Lung (tissue), 11 donors: ENCODE measurements at regions not wholly inside any gene's neighbourhood (a gene's known extent, or its start where the extent isn't known, plus 50 kb on each side); places are given as distances from the start of the nearest gene placed in this dataset.

Experiments used
- ATAC-seq: fragments of 200-7000 bp; cut with Tn5 transposase; one replicate; pipeline ENCODE4 v1.9.1; 2020; ENCODE audit warnings: moderate number of reproducible peaks; ENCODE audit not compliant: insufficient read depth, low FRiP score
- DNase-seq, 3 donors: peaks; one replicate each; pipeline ENCODE4 v3.0.0-alpha.2; 2013 to 2017
- H3K27ac ChIP-seq, 2 donors: one replicate each; pipeline ENCODE4 v1.5.1; 2013; ENCODE audit warnings: mild to moderate bottlenecking in 2 of 2, moderate library complexity in 2 of 2, control low read depth in 1 of 2, inconsistent platforms in 1 of 2, low read depth in 1 of 2, low read length in 1 of 2
- H3K27me3 ChIP-seq, 3 donors: one replicate each; pipeline ENCODE4 v1.5.1; 2013; ENCODE audit warnings: low read length in 2 of 3; ENCODE audit not compliant: control insufficient read depth in 3 of 3, insufficient read depth in 3 of 3
- H3K36me3 ChIP-seq, 4 donors: one replicate each; pipeline ENCODE4 v1.5.1; 2013; ENCODE audit warnings: low read length in 4 of 4, mild to moderate bottlenecking in 1 of 4, moderate library complexity in 1 of 4; ENCODE audit not compliant: control insufficient read depth in 4 of 4, insufficient read depth in 4 of 4
- H3K4me1 ChIP-seq, 5 donors: one replicate each; pipeline ENCODE4 v1.5.1; 2013; ENCODE audit warnings: low read length in 5 of 5, mild to moderate bottlenecking in 2 of 5, moderate library complexity in 1 of 5; ENCODE audit not compliant: control insufficient read depth in 5 of 5, insufficient read depth in 5 of 5
- H3K4me3 ChIP-seq: one replicate; pipeline ENCODE4 v1.5.1; 2013; ENCODE audit warnings: mild to moderate bottlenecking, control low read depth, moderate library complexity
- H3K9ac ChIP-seq, 2 donors: one replicate each; pipeline ENCODE4 v1.5.1; 2013; ENCODE audit warnings: low read length in 2 of 2, control low read depth in 1 of 2; ENCODE audit not compliant: insufficient read depth in 1 of 2
- H3K9me3 ChIP-seq, 4 donors: one replicate each; pipeline ENCODE4 v1.5.1; 2013; ENCODE audit warnings: low read length in 3 of 4, mild to moderate bottlenecking in 1 of 4, moderate library complexity in 1 of 4; ENCODE audit not compliant: control insufficient read depth in 4 of 4, insufficient read depth in 3 of 4
- WGBS, 2 donors: extraction: QIAGEN DNeasy Blood & Tissue Kit; methylation state at CpG; one replicate each; pipeline ENCODE4 v1.1.7; 2013; 5-methylcytosine and 5-hydroxymethylcytosine counted together
- TF ChIP-seq, protein P1 (sequence below): IDR thresholded peaks from 2 replicates; pipeline ENCODE4 v1.5.1; 2012; ENCODE audit warnings: mild to moderate bottlenecking; ENCODE audit errors: control extremely low read depth, extremely low read depth
- donor health status: control.
- donor health status: control.
- donor health status: Bipolar disorder and iron deficiency.
- donor health status: healthy.
- donor health status: DM: yes; HTN: yes; CAD: no.

DNA sequence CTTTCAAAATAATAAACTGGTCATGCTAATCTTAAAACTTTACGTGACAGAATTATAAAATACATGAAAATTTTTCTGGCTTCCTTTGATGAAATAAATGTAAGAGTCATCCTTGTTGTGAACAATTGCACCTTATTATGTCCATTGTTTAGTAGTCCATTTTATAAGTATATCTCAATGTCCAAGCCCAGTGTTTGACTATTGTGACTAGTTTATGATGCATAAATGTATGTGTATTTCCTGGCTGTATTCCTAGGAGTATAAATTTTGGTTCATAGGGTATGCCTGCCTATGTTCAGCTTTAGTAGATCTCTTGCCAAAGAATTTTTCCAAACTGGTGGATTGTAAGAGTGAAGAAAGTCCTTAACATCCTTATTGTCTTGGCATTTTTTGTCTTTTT, 2895.5 kb upstream of the PCDH20 start:
- H3K4me1 ChIP-seq = no peaks in the 10 kb centered on the region
- TF ChIP-seq, protein P1, sequence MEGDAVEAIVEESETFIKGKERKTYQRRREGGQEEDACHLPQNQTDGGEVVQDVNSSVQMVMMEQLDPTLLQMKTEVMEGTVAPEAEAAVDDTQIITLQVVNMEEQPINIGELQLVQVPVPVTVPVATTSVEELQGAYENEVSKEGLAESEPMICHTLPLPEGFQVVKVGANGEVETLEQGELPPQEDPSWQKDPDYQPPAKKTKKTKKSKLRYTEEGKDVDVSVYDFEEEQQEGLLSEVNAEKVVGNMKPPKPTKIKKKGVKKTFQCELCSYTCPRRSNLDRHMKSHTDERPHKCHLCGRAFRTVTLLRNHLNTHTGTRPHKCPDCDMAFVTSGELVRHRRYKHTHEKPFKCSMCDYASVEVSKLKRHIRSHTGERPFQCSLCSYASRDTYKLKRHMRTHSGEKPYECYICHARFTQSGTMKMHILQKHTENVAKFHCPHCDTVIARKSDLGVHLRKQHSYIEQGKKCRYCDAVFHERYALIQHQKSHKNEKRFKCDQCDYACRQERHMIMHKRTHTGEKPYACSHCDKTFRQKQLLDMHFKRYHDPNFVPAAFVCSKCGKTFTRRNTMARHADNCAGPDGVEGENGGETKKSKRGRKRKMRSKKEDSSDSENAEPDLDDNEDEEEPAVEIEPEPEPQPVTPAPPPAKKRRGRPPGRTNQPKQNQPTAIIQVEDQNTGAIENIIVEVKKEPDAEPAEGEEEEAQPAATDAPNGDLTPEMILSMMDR = no peak
- no peak overlapping the region for H3K27ac ChIP-seq
- 92 to 94% methylated on average over 1 of the region's 1 CpG for WGBS, 2 donors
- ATAC-seq (no peak), DNase-seq (no peak)
- H3K36me3 ChIP-seq = no peaks in the 10 kb centered on the region
- H3K9me3 ChIP-seq = no peaks in the 10 kb centered on the region
- H3K4me3 ChIP-seq = no peak overlapping the region
- H3K9ac ChIP-seq = no peak overlapping the region
- H3K27me3 ChIP-seq = no peaks in the 10 kb centered on the region

- Histone ChIP-seq H3K27ac (no peak overlapping the region), H3K27me3 (no peaks in the 10 kb centered on the region), H3K9ac (no peak overlapping the region), H3K4me3 (no peak overlapping the region), H3K9me3 (no peaks in the 10 kb centered on the region), H3K36me3 (no peaks in the 10 kb centered on the region), H3K4me1 (no peaks in the 10 kb centered on the region)
- TF ChIP-seq, protein P1 = no peak
- no peak for ATAC-seq
- no peak for DNase-seq
Measured at GRCh38 chr13:64305246-64305645, 2889.6 kb upstream of the PCDH20 start.

DNA sequence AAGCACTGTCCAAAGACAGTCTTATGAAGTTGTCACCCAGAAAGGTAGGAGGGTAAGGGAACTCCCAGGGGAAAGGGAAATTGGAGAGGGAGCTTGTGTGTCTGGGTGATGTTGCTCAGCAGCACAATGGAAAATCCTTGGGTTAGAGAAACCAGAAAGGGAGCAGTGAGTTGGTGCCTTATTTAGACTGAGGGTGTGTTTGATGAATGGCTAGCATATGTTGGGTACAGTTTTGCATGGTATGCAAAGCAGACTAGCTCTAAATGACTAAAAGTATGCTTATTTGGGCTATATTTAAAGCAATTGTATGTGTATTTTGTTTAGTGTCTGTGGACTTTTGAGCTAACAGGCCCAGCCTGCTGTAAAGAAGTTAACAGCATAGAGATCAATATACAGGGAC, 2884.6 kb upstream of the PCDH20 start:
- H3K36me3 ChIP-seq = no peaks in the 10 kb centered on the region
- TF ChIP-seq, protein P1 = no peak
- H3K9ac ChIP-seq = no peak overlapping the region
- ATAC-seq (no peak), DNase-seq (no peak)
- H3K4me3 ChIP-seq = no peak overlapping the region
- H3K27me3 ChIP-seq = no peaks in the 10 kb centered on the region
- H3K27ac ChIP-seq = no peak overlapping the region
- H3K4me1 ChIP-seq = no peaks in the 10 kb centered on the region
- H3K9me3 ChIP-seq = no peaks in the 10 kb centered on the region

GRCh38 chr13:64293923-64294322, 2878.3 kb upstream of the PCDH20 start:
- no peaks in the 10 kb centered on the region for H3K9me3 ChIP-seq
- H3K27me3 ChIP-seq = no peaks in the 10 kb centered on the region
- H3K4me3 ChIP-seq = no peak overlapping the region
- no peaks in the 10 kb centered on the region for H3K36me3 ChIP-seq
- TF ChIP-seq, protein P1 = no peak
- H3K4me1 ChIP-seq = no peaks in the 10 kb centered on the region
- no peak overlapping the region for H3K9ac ChIP-seq
- no peak overlapping the region for H3K27ac ChIP-seq
- no peak for ATAC-seq
- DNase-seq = no peak
